Activated naive CD8-positive, alpha-beta T cell treated with anti-CD3 and anti-CD28 coated beads for 36 hours (primary cell): ENCODE measurements at regions not wholly inside any gene's neighbourhood (a gene's known extent, or its start where the extent isn't known, plus 50 kb on each side); places are given as distances from the start of the nearest gene placed in this dataset.

Experiments
- DNase-seq: peaks from one replicate; pipeline ENCODE4 v3.0.0; 2021
- H3K27ac Mint-ChIP-seq: one replicate; pipeline ENCODE4 v1.8.0; 2022; ENCODE audit warnings: mild to moderate bottlenecking, moderate library complexity, mixed read lengths
- H3K27me3 Mint-ChIP-seq: one replicate; pipeline ENCODE4 v1.8.0; 2022; ENCODE audit warnings: mild to moderate bottlenecking, mixed read lengths
- H3K36me3 Mint-ChIP-seq: one replicate; pipeline ENCODE4 v1.8.0; 2021; ENCODE audit warnings: mild to moderate bottlenecking, mixed read lengths
- H3K4me1 Mint-ChIP-seq: one replicate; pipeline ENCODE4 v1.8.0; 2021; ENCODE audit warnings: mixed read lengths
- H3K4me3 Mint-ChIP-seq: one replicate; pipeline ENCODE4 v1.8.0; 2022; ENCODE audit warnings: mild to moderate bottlenecking, moderate library complexity, mixed read lengths
- H3K9me3 Mint-ChIP-seq: one replicate; pipeline ENCODE4 v1.8.0; 2022; ENCODE audit warnings: mixed read lengths

GRCh38 chr5:125113328-125113727 is 366.9 kb upstream of the ZNF608 start:
- Mint-ChIP-seq H3K9me3 (no peaks in the 10 kb centered on the region), H3K36me3 (no peaks in the 10 kb centered on the region), H3K27ac (no peak overlapping the region), H3K4me1 (no peaks in the 10 kb centered on the region), H3K27me3 (no peaks in the 10 kb centered on the region), H3K4me3 (no peak overlapping the region)
- DNase-seq, result no peak

GRCh38 chr5:125115195-125115525 is 368.7 kb upstream of the ZNF608 start:
- no peak overlapping the region for H3K27ac Mint-ChIP-seq
- H3K4me3 Mint-ChIP-seq, result no peak overlapping the region
- H3K4me1 Mint-ChIP-seq, result no peaks in the 10 kb centered on the region
- DNase-seq, result no peak
- H3K9me3 Mint-ChIP-seq, result no peaks in the 10 kb centered on the region
- no peaks in the 10 kb centered on the region for H3K27me3 Mint-ChIP-seq
- no peaks in the 10 kb centered on the region for H3K36me3 Mint-ChIP-seq

GRCh38 chr5:125117566-125117965 is 371.1 kb upstream of the ZNF608 start:
- H3K4me3 Mint-ChIP-seq, result no peak overlapping the region
- H3K27ac Mint-ChIP-seq, result no peak overlapping the region
- H3K4me1 Mint-ChIP-seq, result no peaks in the 10 kb centered on the region
- no peaks in the 10 kb centered on the region for H3K27me3 Mint-ChIP-seq
- H3K36me3 Mint-ChIP-seq, result no peaks in the 10 kb centered on the region
- DNase-seq, result no peak
- H3K9me3 Mint-ChIP-seq, result no peaks in the 10 kb centered on the region

GRCh38 chr5:125120012-125120411 is 373.6 kb upstream of the ZNF608 start:
- Mint-ChIP-seq H3K27ac (no peak overlapping the region), H3K36me3 (no peaks in the 10 kb centered on the region), H3K27me3 (no peaks in the 10 kb centered on the region), H3K9me3 (no peaks in the 10 kb centered on the region), H3K4me1 (no peaks in the 10 kb centered on the region), H3K4me3 (no peak overlapping the region)
- DNase-seq, result no peak

GRCh38 chr5:125125031-125125823 is 378.8 kb upstream of the ZNF608 start:
- Mint-ChIP-seq H3K4me1 (no peaks in the 10 kb centered on the region), H3K9me3 (no peaks in the 10 kb centered on the region), H3K36me3 (no peaks in the 10 kb centered on the region), H3K27me3 (no peaks in the 10 kb centered on the region), H3K27ac (no peak overlapping the region), H3K4me3 (no peak overlapping the region)
- no peak for DNase-seq

- H3K36me3 Mint-ChIP-seq, result no peaks in the 10 kb centered on the region
- DNase-seq, result no peak
- no peak overlapping the region for H3K27ac Mint-ChIP-seq
- no peaks in the 10 kb centered on the region for H3K9me3 Mint-ChIP-seq
- no peak overlapping the region for H3K4me3 Mint-ChIP-seq
- no peaks in the 10 kb centered on the region for H3K4me1 Mint-ChIP-seq
- no peaks in the 10 kb centered on the region for H3K27me3 Mint-ChIP-seq
Measured at GRCh38 chr5:125126050-125126449, 379.6 kb upstream of the ZNF608 start.

- no peaks in the 10 kb centered on the region for H3K27me3 Mint-ChIP-seq
- no peaks in the 10 kb centered on the region for H3K36me3 Mint-ChIP-seq
- no peaks in the 10 kb centered on the region for H3K4me1 Mint-ChIP-seq
- H3K9me3 Mint-ChIP-seq, result no peaks in the 10 kb centered on the region
- no peak overlapping the region for H3K27ac Mint-ChIP-seq
- DNase-seq, result no peak
- H3K4me3 Mint-ChIP-seq, result no peak overlapping the region
Measured at GRCh38 chr5:125129151-125129806, 382.8 kb upstream of the ZNF608 start.

- H3K9me3 Mint-ChIP-seq, result no peaks in the 10 kb centered on the region
- H3K27ac Mint-ChIP-seq, result no peak overlapping the region
- no peaks in the 10 kb centered on the region for H3K4me1 Mint-ChIP-seq
- no peak for DNase-seq
- H3K27me3 Mint-ChIP-seq, result no peaks in the 10 kb centered on the region
- H3K36me3 Mint-ChIP-seq, result no peaks in the 10 kb centered on the region
- H3K4me3 Mint-ChIP-seq, result no peak overlapping the region
Measured at GRCh38 chr5:125130591-125130990, 384.2 kb upstream of the ZNF608 start.

- no peaks in the 10 kb centered on the region for H3K36me3 Mint-ChIP-seq
- H3K27ac Mint-ChIP-seq, result no peak overlapping the region
- H3K4me3 Mint-ChIP-seq, result no peak overlapping the region
- H3K4me1 Mint-ChIP-seq, result no peaks in the 10 kb centered on the region
- no peaks in the 10 kb centered on the region for H3K27me3 Mint-ChIP-seq
- H3K9me3 Mint-ChIP-seq, result no peaks in the 10 kb centered on the region
- DNase-seq, result no peak
Measured at GRCh38 chr5:125134216-125135081, 388.0 kb upstream of the ZNF608 start.

- Mint-ChIP-seq H3K9me3 (no peaks in the 10 kb centered on the region), H3K27me3 (no peaks in the 10 kb centered on the region), H3K36me3 (no peaks in the 10 kb centered on the region)
Measured at GRCh38 chr5:125137535-125137934, 391.1 kb upstream of the ZNF608 start.

GRCh38 chr5:125138266-125138665 is 391.8 kb upstream of the ZNF608 start:
- no peak overlapping the region for H3K4me3 Mint-ChIP-seq
- no peaks in the 10 kb centered on the region for H3K4me1 Mint-ChIP-seq
- H3K27ac Mint-ChIP-seq, result no peak overlapping the region
- no peaks in the 10 kb centered on the region for H3K36me3 Mint-ChIP-seq
- H3K27me3 Mint-ChIP-seq, result no peaks in the 10 kb centered on the region
- H3K9me3 Mint-ChIP-seq, result no peaks in the 10 kb centered on the region
- no peak for DNase-seq

More at GRCh38 chr5:125137535-125137934, 391.1 kb upstream of the ZNF608 start:
- DNase-seq, result no peak
- Mint-ChIP-seq H3K27ac (no peak overlapping the region), H3K4me3 (no peak overlapping the region), H3K4me1 (no peaks in the 10 kb centered on the region)

GRCh38 chr5:125139590-125139989 is 393.2 kb upstream of the ZNF608 start:
- Mint-ChIP-seq H3K4me1 (no peaks in the 10 kb centered on the region), H3K27me3 (no peaks in the 10 kb centered on the region), H3K36me3 (no peaks in the 10 kb centered on the region), H3K4me3 (no peak overlapping the region), H3K9me3 (no peaks in the 10 kb centered on the region), H3K27ac (no peak overlapping the region)
- DNase-seq, result no peak

GRCh38 chr5:125140220-125140619 is 393.8 kb upstream of the ZNF608 start:
- no peak overlapping the region for H3K4me3 Mint-ChIP-seq
- H3K36me3 Mint-ChIP-seq, result no peaks in the 10 kb centered on the region
- no peak overlapping the region for H3K27ac Mint-ChIP-seq
- no peaks in the 10 kb centered on the region for H3K4me1 Mint-ChIP-seq
- no peak for DNase-seq
- H3K9me3 Mint-ChIP-seq, result no peaks in the 10 kb centered on the region
- no peaks in the 10 kb centered on the region for H3K27me3 Mint-ChIP-seq

- no peaks in the 10 kb centered on the region for H3K4me1 Mint-ChIP-seq
- no peak overlapping the region for H3K4me3 Mint-ChIP-seq
- no peak for DNase-seq
- H3K27ac Mint-ChIP-seq, result no peak overlapping the region
- no peaks in the 10 kb centered on the region for H3K27me3 Mint-ChIP-seq
- no peaks in the 10 kb centered on the region for H3K9me3 Mint-ChIP-seq
- no peaks in the 10 kb centered on the region for H3K36me3 Mint-ChIP-seq
Measured at GRCh38 chr5:125140855-125141254, 394.4 kb upstream of the ZNF608 start.

- H3K36me3 Mint-ChIP-seq, result no peaks in the 10 kb centered on the region
Measured at GRCh38 chr5:125142458-125142857, 396.0 kb upstream of the ZNF608 start.

More at GRCh38 chr5:125142458-125142857, 396.0 kb upstream of the ZNF608 start:
- Mint-ChIP-seq H3K4me3 (no peak overlapping the region), H3K27me3 (no peaks in the 10 kb centered on the region), H3K9me3 (no peaks in the 10 kb centered on the region), H3K27ac (no peak overlapping the region), H3K4me1 (no peaks in the 10 kb centered on the region)
- DNase-seq, result no peak
